ENCODE measurements at regions not wholly inside any gene's neighbourhood (a gene's known extent, or its start where the extent isn't known, plus 50 kb on each side); places are given as distances from the start of the nearest gene placed in this dataset.

DNA sequence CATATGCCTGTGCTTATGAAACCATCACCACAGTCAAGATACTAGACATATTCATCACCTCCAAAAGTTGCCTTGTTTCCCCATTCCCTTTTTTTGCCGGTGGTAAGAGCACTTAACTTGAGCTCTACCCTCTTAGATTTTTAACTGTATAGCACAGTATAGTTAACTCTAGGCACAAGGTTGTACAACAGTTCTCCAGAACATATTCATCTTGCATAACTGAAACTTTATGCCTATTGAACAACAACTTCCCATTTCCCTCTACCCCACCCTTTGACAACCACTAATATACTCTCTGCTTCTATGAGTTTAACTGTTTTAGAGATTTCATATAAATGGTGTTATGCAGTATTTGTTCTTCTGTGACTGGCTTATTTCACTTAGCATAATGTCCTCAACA, 119.3 kb downstream of the ASB9 start:
- TF ChIP-seq, protein P1, sequence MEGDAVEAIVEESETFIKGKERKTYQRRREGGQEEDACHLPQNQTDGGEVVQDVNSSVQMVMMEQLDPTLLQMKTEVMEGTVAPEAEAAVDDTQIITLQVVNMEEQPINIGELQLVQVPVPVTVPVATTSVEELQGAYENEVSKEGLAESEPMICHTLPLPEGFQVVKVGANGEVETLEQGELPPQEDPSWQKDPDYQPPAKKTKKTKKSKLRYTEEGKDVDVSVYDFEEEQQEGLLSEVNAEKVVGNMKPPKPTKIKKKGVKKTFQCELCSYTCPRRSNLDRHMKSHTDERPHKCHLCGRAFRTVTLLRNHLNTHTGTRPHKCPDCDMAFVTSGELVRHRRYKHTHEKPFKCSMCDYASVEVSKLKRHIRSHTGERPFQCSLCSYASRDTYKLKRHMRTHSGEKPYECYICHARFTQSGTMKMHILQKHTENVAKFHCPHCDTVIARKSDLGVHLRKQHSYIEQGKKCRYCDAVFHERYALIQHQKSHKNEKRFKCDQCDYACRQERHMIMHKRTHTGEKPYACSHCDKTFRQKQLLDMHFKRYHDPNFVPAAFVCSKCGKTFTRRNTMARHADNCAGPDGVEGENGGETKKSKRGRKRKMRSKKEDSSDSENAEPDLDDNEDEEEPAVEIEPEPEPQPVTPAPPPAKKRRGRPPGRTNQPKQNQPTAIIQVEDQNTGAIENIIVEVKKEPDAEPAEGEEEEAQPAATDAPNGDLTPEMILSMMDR (IDR thresholded peaks at IDR 0.05; ENCODE audit: low read length, missing control alignments), result no peak
- no peak overlapping the region for H3K4me3 ChIP-seq (replicated peaks; ENCODE audit: low read depth, low read length)
- DNase-seq (ENCODE audit: low read depth), result no peak

DNA sequence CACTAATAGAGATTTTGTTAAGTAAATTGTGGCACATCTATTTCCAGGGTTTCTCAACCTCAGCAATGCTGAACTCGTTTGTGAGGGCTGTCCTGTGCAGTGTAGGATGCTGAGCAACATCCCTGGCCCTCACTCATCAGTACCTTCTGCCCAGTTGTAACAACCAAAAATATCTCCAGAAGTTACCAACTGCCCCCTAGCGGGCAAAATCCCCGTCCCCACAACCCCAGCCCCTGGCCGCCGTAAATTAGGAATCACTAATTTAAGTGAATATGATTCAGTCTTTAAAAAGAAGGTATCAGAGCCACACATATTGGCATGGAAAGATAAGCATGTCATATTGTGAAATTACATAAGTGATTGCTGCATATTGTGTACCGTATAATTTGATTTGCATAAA, 123.4 kb downstream of the ASB9 start:
- no peak overlapping the region for H3K4me3 ChIP-seq (replicated peaks; ENCODE audit: low read depth, low read length)
- TF ChIP-seq, protein P1 (IDR thresholded peaks at IDR 0.05; ENCODE audit: low read length, missing control alignments), result peak; percentile 35
- DNase-seq (ENCODE audit: low read depth), result peak; percentile 3

DNA sequence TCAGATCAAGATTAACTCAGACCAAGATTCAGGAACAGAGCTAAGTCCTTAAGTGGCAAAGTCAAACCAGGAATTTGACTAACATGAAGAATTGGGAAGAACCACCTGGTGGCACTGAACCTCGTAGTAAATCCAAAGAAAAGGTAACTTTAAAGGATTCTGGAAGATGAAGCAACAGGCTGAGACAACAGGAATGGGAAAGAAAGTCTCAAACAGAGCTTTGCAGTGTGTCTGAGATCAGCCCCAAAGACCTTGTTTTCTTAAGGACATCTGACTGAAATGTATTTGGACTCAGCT, 126.1 kb downstream of the ASB9 start:
- DNase-seq (ENCODE audit: low read depth), result no peak
- H3K4me3 ChIP-seq (replicated peaks; ENCODE audit: low read depth, low read length), result no peak overlapping the region
- TF ChIP-seq, protein P1 (IDR thresholded peaks at IDR 0.05; ENCODE audit: low read length, missing control alignments), result no peak

DNA sequence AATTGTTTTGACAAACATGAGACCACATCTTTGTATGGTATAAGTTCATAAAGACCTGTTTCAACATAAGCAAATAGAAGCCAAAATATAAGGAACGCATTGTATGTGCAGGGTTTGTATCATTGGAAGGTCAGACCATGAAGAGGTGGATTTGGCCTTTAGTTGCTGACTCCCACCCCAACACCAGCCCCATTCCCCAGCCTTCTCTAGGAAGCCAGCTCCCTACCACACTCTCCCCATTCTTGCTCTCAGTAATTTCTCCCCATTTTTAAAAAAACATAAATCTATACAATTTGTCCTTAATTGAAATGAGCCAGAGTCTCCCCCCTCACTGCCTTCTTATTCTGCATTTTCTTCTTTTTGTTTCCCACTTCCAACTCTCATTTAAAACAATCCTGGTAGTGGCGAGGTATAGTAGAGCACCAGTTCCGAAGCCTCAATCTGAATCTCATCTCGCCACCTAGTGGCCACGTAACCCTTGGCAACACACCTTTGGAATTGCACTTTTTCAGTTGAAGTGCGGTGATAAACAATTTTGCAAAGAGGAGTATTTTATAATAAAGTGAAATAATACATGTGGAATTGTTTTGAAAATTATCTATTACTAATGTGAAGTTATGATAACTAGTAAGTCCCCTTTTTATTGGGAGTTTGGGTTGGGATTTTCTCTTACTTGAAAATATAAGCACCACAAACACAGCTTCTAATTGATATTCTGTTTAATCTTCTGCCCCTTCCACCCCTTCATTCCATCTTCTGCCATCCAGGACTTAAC, 126.6 kb downstream of the ASB9 start:
- TF ChIP-seq, protein P1 (IDR thresholded peaks at IDR 0.05; ENCODE audit: low read length, missing control alignments), result peak; percentile 74
- peak; percentile 46 for DNase-seq (ENCODE audit: low read depth)
- no peak overlapping the region for H3K4me3 ChIP-seq (replicated peaks; ENCODE audit: low read depth, low read length)

DNA sequence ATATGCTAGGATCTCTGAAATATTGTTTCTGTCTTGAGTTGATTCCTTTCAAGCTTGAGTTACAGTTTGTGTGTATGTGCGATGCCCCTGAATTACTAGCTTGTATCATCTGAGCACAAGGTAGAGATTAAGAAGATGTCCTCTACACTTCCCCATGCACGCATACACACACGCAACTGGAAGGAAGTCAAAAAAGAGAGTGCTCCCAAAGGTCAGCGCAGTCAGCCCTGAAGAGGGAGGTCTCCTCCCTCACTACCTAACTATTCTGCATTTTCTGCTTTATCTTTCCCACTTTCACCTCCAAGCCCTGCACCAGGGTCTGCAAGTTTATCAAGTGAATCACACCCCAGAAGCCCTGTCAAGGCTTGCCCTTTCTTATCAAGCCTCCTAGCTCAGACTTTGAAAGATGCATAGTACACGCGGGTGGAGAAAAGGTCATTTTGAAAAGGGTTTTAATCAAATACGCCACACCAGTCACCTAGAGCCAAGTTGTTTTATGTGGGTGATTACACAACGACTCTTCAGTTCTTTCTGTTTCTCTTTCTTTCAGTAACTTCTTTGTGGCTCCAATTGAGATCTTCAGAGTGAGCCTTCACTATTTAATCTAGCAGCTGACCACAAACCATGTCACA, 127.7 kb downstream of the ASB9 start:
- DNase-seq (ENCODE audit: low read depth), result no peak
- H3K4me3 ChIP-seq (replicated peaks; ENCODE audit: low read depth, low read length), result no peak overlapping the region
- TF ChIP-seq, protein P1 (IDR thresholded peaks at IDR 0.05; ENCODE audit: low read length, missing control alignments), result no peak

DNA sequence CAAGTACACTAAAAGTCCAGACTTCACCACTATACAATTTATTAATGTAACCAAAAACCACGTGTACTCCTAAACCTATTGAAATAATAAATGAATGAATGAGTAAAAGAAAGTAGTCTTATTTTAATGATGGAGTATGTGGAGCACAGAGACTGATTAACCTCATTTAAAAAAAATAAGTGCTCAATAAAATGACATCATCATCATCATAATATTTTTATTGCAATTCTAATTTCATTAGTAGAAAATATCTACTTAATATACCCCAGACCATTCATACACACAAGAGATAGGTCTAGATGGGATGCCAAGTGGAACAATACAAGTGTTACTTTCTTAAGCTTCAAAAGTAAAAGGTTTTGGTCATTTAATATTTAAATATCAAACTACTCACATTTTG, 133.1 kb downstream of the ASB9 start:
- TF ChIP-seq, protein P1 (IDR thresholded peaks at IDR 0.05; ENCODE audit: low read length, missing control alignments), result no peak
- no peak overlapping the region for H3K4me3 ChIP-seq (replicated peaks; ENCODE audit: low read depth, low read length)
- DNase-seq (ENCODE audit: low read depth), result no peak

DNA sequence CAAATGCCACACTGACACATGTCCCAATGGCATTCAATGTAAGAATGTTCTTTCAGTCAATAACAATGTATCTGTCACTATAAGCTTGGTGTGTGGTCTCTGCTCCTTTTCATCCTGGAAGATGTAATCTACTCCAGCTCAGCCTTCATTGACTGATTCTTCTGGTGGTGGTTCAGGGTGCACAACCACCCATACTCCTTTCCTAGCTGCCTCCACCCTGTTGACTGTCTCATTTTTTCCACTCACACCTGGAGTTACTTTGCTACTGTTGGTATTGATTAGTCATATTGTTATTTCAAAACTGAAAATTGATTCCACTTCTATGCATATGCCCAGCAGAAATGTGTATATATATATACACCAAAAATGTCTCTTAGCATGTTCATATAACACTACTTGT, 140.5 kb downstream of the ASB9 start:
- no peak for DNase-seq (ENCODE audit: low read depth)
- TF ChIP-seq, protein P1 (IDR thresholded peaks at IDR 0.05; ENCODE audit: low read length, missing control alignments), result no peak
- no peak overlapping the region for H3K4me3 ChIP-seq (replicated peaks; ENCODE audit: low read depth, low read length)
